ENCODE measurements at regions not wholly inside any gene's neighbourhood (a gene's known extent, or its start where the extent isn't known, plus 50 kb on each side); places are given as distances from the start of the nearest gene placed in this dataset.

- TF ChIP-seq CTCF (IDR thresholded peaks at IDR 0.05 in 2 of 3, conservative IDR thresholded peaks at IDR 0.05 in 1 of 3; ENCODE audit: insufficient read depth in 2 of 3, low read depth in 1 of 3, low read length in 3 of 3) (no peak), MAX (CRISPR knock-in tag; IDR thresholded peaks at IDR 0.05) (no peak), TRIM24 (IDR thresholded peaks at IDR 0.05) (no peak), ZBTB7A (IDR thresholded peaks at IDR 0.05; ENCODE audit: borderline replicate concordance, control insufficient read depth, low read depth, low read length) (no peak), POLR2AphosphoS5 (IDR thresholded peaks at IDR 0.05; ENCODE audit: control insufficient read depth, insufficient read depth, low read depth, low read length) (no peak), MAFG (tag; conservative IDR thresholded peaks at IDR 0.05) (no peak)
Observed at GRCh38 chr1:234908571-234908970, 220.1 kb downstream of the TOMM20 start.

All from K562 (cell line).